Loucy (cell line): ENCODE measurements at regions not wholly inside any gene's neighbourhood (a gene's known extent, or its start where the extent isn't known, plus 50 kb on each side); places are given as distances from the start of the nearest gene placed in this dataset.

ENCODE experiments used
- H2AFZ ChIP-seq: fragments of 200-600 bp; sonication (generic); 2 replicates; pipeline ENCODE4 v1.6.0; 2016; ENCODE audit warnings: antibody characterized with exemption, mild to moderate bottlenecking, low read length, moderate library complexity
- H3F3A ChIP-seq: fragments of 200-600 bp; 2 replicates; pipeline ENCODE4 v1.6.0; 2016; ENCODE audit warnings: antibody characterized with exemption, low read depth, mild to moderate bottlenecking
- H3K27me3 ChIP-seq: fragments of 200-600 bp; sonication (generic); 2 replicates; pipeline ENCODE4 v1.6.1; 2014; ENCODE audit warnings: low read length, mild to moderate bottlenecking; ENCODE audit not compliant: insufficient read depth, poor library complexity, severe bottlenecking
- H3K36me3 ChIP-seq: fragments of 200-600 bp; sonication (generic); 2 replicates; pipeline ENCODE4 v1.6.1; 2016; ENCODE audit warnings: low read length; ENCODE audit not compliant: insufficient read depth
- H3K4me1 ChIP-seq: fragments of 200-600 bp; sonication (generic); 2 replicates; pipeline ENCODE4 v1.5.1; 2014; ENCODE audit warnings: low read length, mild to moderate bottlenecking; ENCODE audit not compliant: insufficient read depth, poor library complexity, severe bottlenecking
- H3K4me2 ChIP-seq: fragments of 200-600 bp; sonication (generic); 2 replicates; pipeline ENCODE4 v1.6.0; 2014; ENCODE audit warnings: antibody characterized with exemption, low read length, low read depth, mild to moderate bottlenecking; ENCODE audit not compliant: poor library complexity, severe bottlenecking
- H3K4me3 ChIP-seq: fragments of 200-600 bp; sonication (generic); 2 replicates; pipeline ENCODE4 v1.5.1; 2014; ENCODE audit warnings: low read length, mild to moderate bottlenecking, mixed read lengths; ENCODE audit not compliant: poor library complexity, severe bottlenecking
- H3K79me2 ChIP-seq: fragments of 200-600 bp; sonication (generic); 2 replicates; pipeline ENCODE4 v1.6.1; 2014; ENCODE audit warnings: low read length; ENCODE audit not compliant: insufficient read depth
- H3K9ac ChIP-seq: fragments of 200-600 bp; sonication (generic); 2 replicates; pipeline ENCODE4 v1.6.0; 2014; ENCODE audit warnings: mild to moderate bottlenecking, low read depth, low read length, moderate library complexity; ENCODE audit not compliant: poor library complexity, severe bottlenecking
- H3K9me2 ChIP-seq: fragments of 200-600 bp; sonication (generic); replicated peaks from 2 replicates; pipeline ENCODE4 v1.6.1; 2016; ENCODE audit warnings: low read depth, low read length, mixed read lengths
- H3K9me3 ChIP-seq: fragments of 200-600 bp; sonication (generic); 2 replicates; pipeline ENCODE4 v1.6.1; 2014; ENCODE audit warnings: mild to moderate bottlenecking, antibody characterized with exemption, low read length, low read depth; ENCODE audit not compliant: insufficient read depth
- H4K20me1 ChIP-seq: fragments of 200-600 bp; sonication (generic); 2 replicates; pipeline ENCODE4 v1.6.0; 2014; ENCODE audit warnings: antibody characterized with exemption, low read length, mild to moderate bottlenecking; ENCODE audit not compliant: insufficient read depth, poor library complexity, severe bottlenecking
- CTCF ChIP-seq: fragments of 200-600 bp; sonication (generic); conservative IDR thresholded peaks from 2 replicates; pipeline ENCODE4 v1.5.1; 2014; ENCODE audit warnings: mild to moderate bottlenecking, antibody characterized with exemption, low read length
- EZH2phosphoT487 ChIP-seq: fragments of 200-600 bp; IDR thresholded peaks from 2 replicates; pipeline ENCODE4 v1.6.1; 2018; ENCODE audit warnings: antibody characterized with exemption, mild to moderate bottlenecking, moderate library complexity, borderline replicate concordance

GRCh38 chr10:2876032-2876431 lies 191.3 kb upstream of the PFKP start:
- Histone ChIP-seq H3K4me1 (peaks cover 5% of the 10 kb centered on the region), H3K27me3 (no peaks in the 10 kb centered on the region), H3F3A (no peaks in the 10 kb centered on the region; the same call in 1 of the 2 replicates), H4K20me1 (no peaks in the 10 kb centered on the region), H3K4me3 (no peak overlapping the region), H3K79me2 (no peaks in the 10 kb centered on the region), H3K9me2 (no peaks in the 10 kb centered on the region), H3K4me2 (no peak overlapping the region), H3K9me3 (no peaks in the 10 kb centered on the region), H2AFZ (no peak overlapping the region), H3K9ac (no peak overlapping the region), H3K36me3 (no peaks in the 10 kb centered on the region)
- TF ChIP-seq EZH2phosphoT487 (no peak), CTCF (no peak)

DNA sequence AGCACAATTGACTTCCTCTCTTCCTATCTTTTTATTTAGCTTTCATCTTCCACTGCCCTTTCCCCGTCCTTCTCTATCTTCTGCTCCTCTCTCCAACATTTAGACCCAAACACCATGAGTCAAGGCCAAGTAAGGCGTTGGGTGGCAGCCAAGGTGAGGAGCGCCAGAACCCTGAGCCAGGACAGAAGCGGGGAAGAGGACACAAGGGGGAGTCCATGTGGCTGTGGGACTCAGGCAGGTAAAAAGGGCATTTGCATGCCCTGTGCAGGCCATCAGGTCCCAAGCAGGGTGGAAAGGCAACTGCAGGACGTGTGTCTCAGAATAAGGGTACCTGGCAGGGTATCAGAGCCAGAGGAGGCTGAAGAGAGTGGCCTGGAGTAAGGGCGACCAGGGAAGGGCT lies 192.4 kb upstream of the PFKP start:
- Histone ChIP-seq H3F3A (no peaks in the 10 kb centered on the region; the same call in 1 of the 2 replicates), H3K27me3 (no peaks in the 10 kb centered on the region), H3K4me2 (no peak overlapping the region), H3K9ac (no peak overlapping the region), H3K9me3 (no peaks in the 10 kb centered on the region), H3K4me1 (no peaks in the 10 kb centered on the region), H3K36me3 (no peaks in the 10 kb centered on the region), H3K4me3 (no peak overlapping the region), H3K9me2 (no peaks in the 10 kb centered on the region), H3K79me2 (no peaks in the 10 kb centered on the region), H2AFZ (no peak overlapping the region), H4K20me1 (no peaks in the 10 kb centered on the region)
- TF ChIP-seq CTCF (no peak), EZH2phosphoT487 (no peak)

DNA sequence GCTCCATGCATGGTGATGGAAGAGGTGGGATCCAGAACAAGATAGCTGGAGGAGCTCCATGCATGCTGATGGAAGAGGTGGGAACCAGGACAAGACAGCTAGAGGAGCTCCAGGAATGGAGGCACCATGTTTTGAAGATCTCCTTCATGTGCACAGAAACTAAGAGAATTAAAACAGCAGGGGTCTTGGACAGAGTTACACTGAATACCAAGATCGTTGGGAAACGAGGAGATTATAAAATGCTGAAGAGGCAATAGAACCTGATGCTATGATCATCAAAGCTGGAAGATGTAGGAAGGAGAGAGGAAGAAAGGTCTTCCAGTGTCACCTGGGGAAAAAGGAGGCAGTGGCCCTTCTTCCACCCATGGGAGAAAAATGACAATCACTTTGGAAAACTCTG lies 193.6 kb upstream of the PFKP start:
- H3K9me2 ChIP-seq: no peaks in the 10 kb centered on the region
- H3K4me2 ChIP-seq: no peak overlapping the region
- TF ChIP-seq EZH2phosphoT487 (no peak), CTCF (no peak)
- no peaks in the 10 kb centered on the region for H3K4me1 ChIP-seq
- H2AFZ ChIP-seq: no peak overlapping the region
- no peaks in the 10 kb centered on the region for H3K27me3 ChIP-seq
- H3K9me3 ChIP-seq: no peaks in the 10 kb centered on the region
- H3K9ac ChIP-seq: no peak overlapping the region
- no peaks in the 10 kb centered on the region for H3K36me3 ChIP-seq
- H3K79me2 ChIP-seq: no peaks in the 10 kb centered on the region
- no peaks in the 10 kb centered on the region for H4K20me1 ChIP-seq
- no peaks in the 10 kb centered on the region; the same call in 1 of the 2 replicates for H3F3A ChIP-seq
- no peak overlapping the region for H3K4me3 ChIP-seq
